Neural cell (in vitro differentiated cells): ENCODE measurements at regions not wholly inside any gene's neighbourhood (a gene's known extent, or its start where the extent isn't known, plus 50 kb on each side); places are given as distances from the start of the nearest gene placed in this dataset.

Source experiments
- H2AFZ ChIP-seq: fragments of 200-600, 300-800 bp; sonication (generic), shearing (Covaris generic); 2 replicates; pipeline ENCODE4 v1.6.0; 2014; ENCODE audit warnings: low read depth, mild to moderate bottlenecking, antibody characterized with exemption, low read length, moderate library complexity
- H3F3A ChIP-seq: fragments of 200-600 bp; shearing (Covaris generic); 2 replicates; pipeline ENCODE4 v1.6.1; 2016; ENCODE audit warnings: mild to moderate bottlenecking, moderate library complexity, mixed read lengths, antibody characterized with exemption, low read length; ENCODE audit not compliant: insufficient read depth, poor library complexity, severe bottlenecking
- H3K27ac ChIP-seq: fragments of 200-600, 300-800 bp; sonication (generic), shearing (Covaris generic); 2 replicates; pipeline ENCODE4 v1.5.1; 2014; ENCODE audit warnings: mild to moderate bottlenecking, low read length, moderate library complexity
- H3K27me3 ChIP-seq: fragments of 300-800, 200-600 bp; sonication (generic), shearing (Covaris generic); 2 replicates; pipeline ENCODE4 v1.6.0; 2014; ENCODE audit warnings: mild to moderate bottlenecking, low read depth, low read length, moderate library complexity; ENCODE audit not compliant: insufficient read depth
- H3K36me3 ChIP-seq: fragments of 300-800, 200-600 bp; sonication (generic), shearing (Covaris generic); 2 replicates; pipeline ENCODE4 v1.5.1; 2014; ENCODE audit warnings: mild to moderate bottlenecking, antibody characterized with exemption, low read length, moderate library complexity; ENCODE audit not compliant: insufficient read depth
- H3K4me2 ChIP-seq: fragments of 300-800, 200-600 bp; sonication (generic), shearing (Covaris generic); 2 replicates; pipeline ENCODE4 v1.6.0; 2014; ENCODE audit warnings: mild to moderate bottlenecking, low read length
- H3K4me3 ChIP-seq: fragments of 300-800, 200-600 bp; sonication (generic), shearing (Covaris generic); 2 replicates; pipeline ENCODE4 v1.5.1; 2014; ENCODE audit warnings: mild to moderate bottlenecking, low read length, moderate library complexity
- H3K79me2 ChIP-seq: fragments of 200-600 bp; shearing (Covaris generic); replicated peaks from 2 replicates; pipeline ENCODE4 v1.6.0; 2014; ENCODE audit warnings: mild to moderate bottlenecking, low read length, moderate library complexity; ENCODE audit not compliant: insufficient read depth
- H3K9ac ChIP-seq: fragments of 300-800, 200-600 bp; sonication (generic), shearing (Covaris generic); 2 replicates; pipeline ENCODE4 v1.6.1; 2016; ENCODE audit warnings: mild to moderate bottlenecking, low read length, mixed read lengths
- H3K9me2 ChIP-seq: fragments of 200-600 bp; shearing (Covaris generic); 2 replicates; pipeline ENCODE4 v1.6.1; 2016; ENCODE audit warnings: mild to moderate bottlenecking, low read length, mixed read lengths; ENCODE audit not compliant: insufficient read depth
- H3K9me3 ChIP-seq: fragments of 200-600, 300-800 bp; sonication (generic), shearing (Covaris generic); 2 replicates; pipeline ENCODE4 v1.6.1; 2016; ENCODE audit warnings: mild to moderate bottlenecking, mixed run types, low read length, moderate library complexity, mixed read lengths
- H4K20me1 ChIP-seq: fragments of 200-600 bp; shearing (Covaris generic); 2 replicates; pipeline ENCODE4 v1.6.1; 2016; ENCODE audit warnings: mild to moderate bottlenecking, mixed run types; ENCODE audit not compliant: insufficient read depth
- EP300 ChIP-seq: fragments of 450-650 bp; conservative IDR thresholded peaks from 2 replicates; pipeline ENCODE4 v1.6.1; 2014; ENCODE audit warnings: antibody characterized with exemption, mild to moderate bottlenecking, moderate library complexity; ENCODE audit not compliant: poor library complexity, severe bottlenecking
- EZH2 ChIP-seq: fragments of 200-600, 300-800 bp; shearing (Covaris generic), sonication (generic); IDR thresholded peaks from 2 replicates; pipeline ENCODE4 v1.6.1; 2014; ENCODE audit warnings: antibody characterized with exemption, low read length, borderline replicate concordance, mild to moderate bottlenecking; ENCODE audit not compliant: insufficient read depth, poor library complexity, severe bottlenecking
- MXI1 ChIP-seq: fragments of 450-650 bp; conservative IDR thresholded peaks from 2 replicates; pipeline ENCODE4 v1.6.1; 2014; ENCODE audit warnings: antibody characterized with exemption, mild to moderate bottlenecking; ENCODE audit not compliant: poor library complexity, severe bottlenecking
- POLR2AphosphoS5 ChIP-seq: IDR thresholded peaks from 2 replicates; pipeline ENCODE4 v1.6.1; 2012
- RAD21 ChIP-seq: fragments of 450-650 bp; conservative IDR thresholded peaks from 2 replicates; pipeline ENCODE4 v1.6.1; 2014; ENCODE audit warnings: antibody characterized with exemption, mild to moderate bottlenecking, moderate library complexity
- SMC3 ChIP-seq: fragments of 450-650 bp; conservative IDR thresholded peaks from 2 replicates; pipeline ENCODE4 v1.6.1; 2014; ENCODE audit warnings: antibody characterized with exemption, mild to moderate bottlenecking, moderate library complexity; ENCODE audit not compliant: poor library complexity
- TAF1 ChIP-seq: IDR thresholded peaks from 2 replicates; pipeline ENCODE4 v1.6.1; 2012; ENCODE audit warnings: low read depth
- TF ChIP-seq, protein P1 (sequence below): IDR thresholded peaks from 2 replicates; pipeline ENCODE4 v1.6.1; 2012; ENCODE audit warnings: borderline replicate concordance
- TF ChIP-seq, protein P2 (sequence below): fragments of 450-650 bp; IDR thresholded peaks from 2 replicates; pipeline ENCODE4 v1.5.1; 2014; ENCODE audit warnings: antibody characterized with exemption, mild to moderate bottlenecking, moderate library complexity; ENCODE audit not compliant: poor library complexity, severe bottlenecking

DNA sequence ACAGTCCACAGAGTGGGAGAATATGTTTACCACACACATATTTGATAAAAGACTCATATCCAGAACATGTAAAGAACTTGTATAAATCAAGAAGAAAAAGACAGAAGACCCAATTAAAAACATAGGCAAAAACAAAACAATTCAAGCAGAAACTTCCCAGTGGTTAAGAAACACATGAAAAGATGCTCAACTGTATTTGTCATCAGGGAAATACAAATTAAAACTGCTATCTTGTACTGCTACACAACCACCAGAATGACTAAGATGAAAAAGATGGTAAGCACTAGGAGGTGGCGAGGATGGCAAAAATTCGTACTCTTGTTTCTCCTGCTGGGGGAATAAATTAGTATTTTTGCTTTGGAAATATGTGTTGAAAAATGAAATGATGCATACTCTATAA is 192.3 kb upstream of the C11orf87 start:
- no peak overlapping the region for H3K4me2 ChIP-seq
- H3K27ac ChIP-seq: no peak overlapping the region
- TF ChIP-seq EP300 (no peak), MXI1 (no peak), EZH2 (no peak), RAD21 (no peak), TAF1 (no peak), POLR2AphosphoS5 (no peak), SMC3 (no peak)
- TF ChIP-seq, protein P1, sequence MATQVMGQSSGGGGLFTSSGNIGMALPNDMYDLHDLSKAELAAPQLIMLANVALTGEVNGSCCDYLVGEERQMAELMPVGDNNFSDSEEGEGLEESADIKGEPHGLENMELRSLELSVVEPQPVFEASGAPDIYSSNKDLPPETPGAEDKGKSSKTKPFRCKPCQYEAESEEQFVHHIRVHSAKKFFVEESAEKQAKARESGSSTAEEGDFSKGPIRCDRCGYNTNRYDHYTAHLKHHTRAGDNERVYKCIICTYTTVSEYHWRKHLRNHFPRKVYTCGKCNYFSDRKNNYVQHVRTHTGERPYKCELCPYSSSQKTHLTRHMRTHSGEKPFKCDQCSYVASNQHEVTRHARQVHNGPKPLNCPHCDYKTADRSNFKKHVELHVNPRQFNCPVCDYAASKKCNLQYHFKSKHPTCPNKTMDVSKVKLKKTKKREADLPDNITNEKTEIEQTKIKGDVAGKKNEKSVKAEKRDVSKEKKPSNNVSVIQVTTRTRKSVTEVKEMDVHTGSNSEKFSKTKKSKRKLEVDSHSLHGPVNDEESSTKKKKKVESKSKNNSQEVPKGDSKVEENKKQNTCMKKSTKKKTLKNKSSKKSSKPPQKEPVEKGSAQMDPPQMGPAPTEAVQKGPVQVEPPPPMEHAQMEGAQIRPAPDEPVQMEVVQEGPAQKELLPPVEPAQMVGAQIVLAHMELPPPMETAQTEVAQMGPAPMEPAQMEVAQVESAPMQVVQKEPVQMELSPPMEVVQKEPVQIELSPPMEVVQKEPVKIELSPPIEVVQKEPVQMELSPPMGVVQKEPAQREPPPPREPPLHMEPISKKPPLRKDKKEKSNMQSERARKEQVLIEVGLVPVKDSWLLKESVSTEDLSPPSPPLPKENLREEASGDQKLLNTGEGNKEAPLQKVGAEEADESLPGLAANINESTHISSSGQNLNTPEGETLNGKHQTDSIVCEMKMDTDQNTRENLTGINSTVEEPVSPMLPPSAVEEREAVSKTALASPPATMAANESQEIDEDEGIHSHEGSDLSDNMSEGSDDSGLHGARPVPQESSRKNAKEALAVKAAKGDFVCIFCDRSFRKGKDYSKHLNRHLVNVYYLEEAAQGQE: no peak
- TF ChIP-seq, protein P2, sequence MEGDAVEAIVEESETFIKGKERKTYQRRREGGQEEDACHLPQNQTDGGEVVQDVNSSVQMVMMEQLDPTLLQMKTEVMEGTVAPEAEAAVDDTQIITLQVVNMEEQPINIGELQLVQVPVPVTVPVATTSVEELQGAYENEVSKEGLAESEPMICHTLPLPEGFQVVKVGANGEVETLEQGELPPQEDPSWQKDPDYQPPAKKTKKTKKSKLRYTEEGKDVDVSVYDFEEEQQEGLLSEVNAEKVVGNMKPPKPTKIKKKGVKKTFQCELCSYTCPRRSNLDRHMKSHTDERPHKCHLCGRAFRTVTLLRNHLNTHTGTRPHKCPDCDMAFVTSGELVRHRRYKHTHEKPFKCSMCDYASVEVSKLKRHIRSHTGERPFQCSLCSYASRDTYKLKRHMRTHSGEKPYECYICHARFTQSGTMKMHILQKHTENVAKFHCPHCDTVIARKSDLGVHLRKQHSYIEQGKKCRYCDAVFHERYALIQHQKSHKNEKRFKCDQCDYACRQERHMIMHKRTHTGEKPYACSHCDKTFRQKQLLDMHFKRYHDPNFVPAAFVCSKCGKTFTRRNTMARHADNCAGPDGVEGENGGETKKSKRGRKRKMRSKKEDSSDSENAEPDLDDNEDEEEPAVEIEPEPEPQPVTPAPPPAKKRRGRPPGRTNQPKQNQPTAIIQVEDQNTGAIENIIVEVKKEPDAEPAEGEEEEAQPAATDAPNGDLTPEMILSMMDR: no peak
- H3K36me3 ChIP-seq: no peaks in the 10 kb centered on the region
- no peak overlapping the region for H3K4me3 ChIP-seq
- H2AFZ ChIP-seq: no peak overlapping the region
- H3K9me2 ChIP-seq: no peaks in the 10 kb centered on the region
- no peaks in the 10 kb centered on the region for H4K20me1 ChIP-seq
- H3K9me3 ChIP-seq: no peaks in the 10 kb centered on the region
- no peaks in the 10 kb centered on the region for H3K79me2 ChIP-seq
- H3K27me3 ChIP-seq: no peaks in the 10 kb centered on the region
- no peaks in the 10 kb centered on the region for H3F3A ChIP-seq
- H3K9ac ChIP-seq: no peak overlapping the region

DNA sequence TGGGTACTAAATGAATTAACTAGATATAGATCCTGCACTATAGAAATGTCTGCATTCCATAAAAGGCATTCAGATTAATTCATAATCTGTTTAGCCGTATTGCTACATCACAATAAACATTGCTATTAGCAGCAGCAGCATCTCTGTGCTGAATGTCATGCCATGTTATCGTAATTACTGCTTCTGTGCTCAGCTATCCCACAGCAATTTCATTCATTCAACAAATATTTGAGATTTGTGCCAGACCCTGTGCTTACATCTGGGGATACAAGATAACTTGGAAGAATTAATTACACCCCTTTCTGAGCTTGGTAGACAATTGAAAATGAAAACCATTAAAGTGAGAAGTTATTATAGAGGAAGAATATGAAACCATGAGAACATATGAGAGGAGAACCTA is 185.8 kb upstream of the C11orf87 start:
- Histone ChIP-seq H3K4me3 (no peak overlapping the region), H3K27ac (no peak overlapping the region), H3K4me2 (no peak overlapping the region), H3K36me3 (no peaks in the 10 kb centered on the region), H3K79me2 (no peaks in the 10 kb centered on the region), H3K9me2 (no peaks in the 10 kb centered on the region), H4K20me1 (no peaks in the 10 kb centered on the region), H3K9ac (no peak overlapping the region), H3K9me3 (no peaks in the 10 kb centered on the region), H2AFZ (no peak overlapping the region), H3F3A (no peaks in the 10 kb centered on the region), H3K27me3 (no peaks in the 10 kb centered on the region)
- TF ChIP-seq MXI1 (no peak), TAF1 (no peak), SMC3 (no peak), EZH2 (no peak)
- TF ChIP-seq, protein P1: no peak
